Mucosa of descending colon (tissue), 3 donors: ENCODE measurements at regions not wholly inside any gene's neighbourhood (a gene's known extent, or its start where the extent isn't known, plus 50 kb on each side); places are given as distances from the start of the nearest gene placed in this dataset.
A peak's percentile ranks its signal among the peaks of the same experiment; 100 is the strongest.

Experiments used
- ATAC-seq: fragments of 200-7000 bp; cut with Tn5 transposase; one replicate; pipeline ENCODE4 v1.9.1; 2020; ENCODE audit warnings: mild to moderate bottlenecking, moderate library complexity
- DNase-seq, 3 donors: peaks; one replicate each; pipeline ENCODE4 v3.0.0-alpha.2; 2020
- H3K36me3 ChIP-seq: fragments of 200-600 bp; one replicate; pipeline ENCODE4 v1.8.0; 2021; ENCODE audit warnings: low read depth, mild to moderate bottlenecking
- H3K4me1 ChIP-seq: fragments of 200-600 bp; one replicate; pipeline ENCODE4 v1.8.0; 2021; ENCODE audit warnings: low read depth, mild to moderate bottlenecking
- H3K4me3 ChIP-seq: fragments of 200-600 bp; one replicate; pipeline ENCODE4 v1.8.0; 2021; ENCODE audit warnings: mild to moderate bottlenecking
- H3K9me3 ChIP-seq: fragments of 200-600 bp; one replicate; pipeline ENCODE4 v1.8.0; 2021; ENCODE audit warnings: mild to moderate bottlenecking
- intact Hi-C, 2 donors: fragments of 100-400 bp; cut with DNase I in 1 of 2; cut with micrococcal nuclease in 1 of 2; formaldehyde crosslinking; loops; one replicate each; pipeline versions ENCODE4 v1.11.0 to v1.11.1; 2022; cut with DNase I, micrococcal nuclease
- TF ChIP-seq, protein P1 (sequence below): fragments of 200-600 bp; IDR thresholded peaks from one replicate; pipeline ENCODE4 v1.8.0; 2022; ENCODE audit warnings: antibody characterized with exemption, mild to moderate bottlenecking
- donor health status: DM: no; HTN: no; CAD: no; lungs with moderate emphysema.
- donor health status: DM: no; HTN: no; CAD: no.
- donor health status: DM: no; HTN: yes; CAD: no.

DNA sequence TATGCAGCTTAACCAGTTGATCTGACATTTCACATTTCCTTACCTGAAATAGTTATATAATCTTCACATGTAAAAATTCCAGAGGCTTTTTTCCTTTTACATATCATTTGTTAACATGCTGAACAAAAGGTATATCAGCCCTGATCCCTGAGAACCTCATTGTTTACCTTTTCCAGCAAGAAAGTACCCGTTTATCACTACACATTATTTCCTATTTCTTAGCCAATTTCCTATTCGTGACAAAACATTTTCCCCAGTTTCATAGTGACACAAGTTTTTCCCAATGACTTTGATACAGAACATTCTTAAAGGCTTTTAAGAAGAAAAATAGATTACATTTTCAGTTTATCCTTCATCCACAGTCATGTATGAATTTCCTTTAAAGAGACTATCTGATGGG, 86.6 kb upstream of the DKK2 start:
- TF ChIP-seq, protein P1, sequence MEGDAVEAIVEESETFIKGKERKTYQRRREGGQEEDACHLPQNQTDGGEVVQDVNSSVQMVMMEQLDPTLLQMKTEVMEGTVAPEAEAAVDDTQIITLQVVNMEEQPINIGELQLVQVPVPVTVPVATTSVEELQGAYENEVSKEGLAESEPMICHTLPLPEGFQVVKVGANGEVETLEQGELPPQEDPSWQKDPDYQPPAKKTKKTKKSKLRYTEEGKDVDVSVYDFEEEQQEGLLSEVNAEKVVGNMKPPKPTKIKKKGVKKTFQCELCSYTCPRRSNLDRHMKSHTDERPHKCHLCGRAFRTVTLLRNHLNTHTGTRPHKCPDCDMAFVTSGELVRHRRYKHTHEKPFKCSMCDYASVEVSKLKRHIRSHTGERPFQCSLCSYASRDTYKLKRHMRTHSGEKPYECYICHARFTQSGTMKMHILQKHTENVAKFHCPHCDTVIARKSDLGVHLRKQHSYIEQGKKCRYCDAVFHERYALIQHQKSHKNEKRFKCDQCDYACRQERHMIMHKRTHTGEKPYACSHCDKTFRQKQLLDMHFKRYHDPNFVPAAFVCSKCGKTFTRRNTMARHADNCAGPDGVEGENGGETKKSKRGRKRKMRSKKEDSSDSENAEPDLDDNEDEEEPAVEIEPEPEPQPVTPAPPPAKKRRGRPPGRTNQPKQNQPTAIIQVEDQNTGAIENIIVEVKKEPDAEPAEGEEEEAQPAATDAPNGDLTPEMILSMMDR = no peak
- Histone ChIP-seq H3K4me1 (no peaks in the 10 kb centered on the region), H3K4me3 (no peak overlapping the region), H3K9me3 (no peaks in the 10 kb centered on the region), H3K36me3 (no peaks in the 10 kb centered on the region)
- DNase-seq (no peak), ATAC-seq (no peak)
- intact Hi-C loops = no loop called here

DNA sequence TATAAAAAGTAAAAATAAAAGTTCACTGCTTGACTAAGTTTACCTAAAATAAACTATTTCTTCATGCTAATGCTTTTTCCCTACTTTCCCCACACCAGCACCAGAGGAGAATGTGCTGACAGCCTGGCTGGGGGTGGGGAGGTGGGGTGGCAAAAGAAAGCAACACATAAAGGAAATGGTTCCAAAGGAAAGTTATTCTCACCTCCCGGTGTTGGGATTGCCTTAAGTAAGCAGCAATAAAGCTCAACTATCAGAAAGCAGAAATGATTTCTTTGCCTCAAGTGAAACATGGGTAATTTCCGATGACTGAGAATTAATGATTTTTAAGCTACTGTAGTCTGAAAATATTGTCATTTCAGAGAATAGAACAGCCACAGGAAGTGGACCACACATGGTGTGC, 84.5 kb upstream of the DKK2 start:
- TF ChIP-seq, protein P1 = no peak
- intact Hi-C loops = no loop called here
- ATAC-seq (peak; percentile 39), DNase-seq (peak in 1 of 3 donors; percentile 6)
- Histone ChIP-seq H3K36me3 (no peaks in the 10 kb centered on the region), H3K4me1 (no peaks in the 10 kb centered on the region), H3K9me3 (no peaks in the 10 kb centered on the region), H3K4me3 (no peak overlapping the region)

DNA sequence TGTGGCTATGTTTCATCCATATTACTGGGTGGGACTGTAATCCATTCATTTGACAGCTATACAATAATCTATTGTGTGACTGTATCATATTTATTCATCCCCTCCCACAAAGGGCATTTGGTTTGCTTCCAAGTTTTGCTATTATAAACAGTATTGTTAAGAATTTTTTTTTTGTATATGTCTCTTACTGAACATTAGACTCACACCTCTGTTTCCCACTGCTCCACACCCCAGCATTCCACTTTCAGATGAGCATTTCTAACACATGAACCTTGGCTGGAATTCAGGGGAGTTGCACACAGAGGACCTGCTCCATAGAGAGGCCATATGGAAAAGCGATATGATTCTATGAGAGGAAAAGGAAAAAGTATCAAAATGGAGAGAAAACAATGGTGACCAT, 81.6 kb upstream of the DKK2 start:
- Histone ChIP-seq H3K4me3 (no peak overlapping the region), H3K36me3 (no peaks in the 10 kb centered on the region), H3K9me3 (no peaks in the 10 kb centered on the region), H3K4me1 (no peaks in the 10 kb centered on the region)
- intact Hi-C loops = no loop called here
- DNase-seq (peak in 1 of 3 donors; percentile 24), ATAC-seq (no peak)
- TF ChIP-seq, protein P1 = no peak

GRCh38 chr4:107115185-107115847, 79.2 kb upstream of the DKK2 start:
- no peak for ATAC-seq
- TF ChIP-seq, protein P1 = no peak
- intact Hi-C loops = no loop called here

GRCh38 chr4:107114059-107114458, 77.9 kb upstream of the DKK2 start:
- intact Hi-C loops = no loop called here
- TF ChIP-seq, protein P1 = no peak
- ATAC-seq (no peak), DNase-seq (no peak)
- no peaks in the 10 kb centered on the region for H3K4me1 ChIP-seq
- no peaks in the 10 kb centered on the region for H3K36me3 ChIP-seq
- no peaks in the 10 kb centered on the region for H3K9me3 ChIP-seq
- H3K4me3 ChIP-seq = no peak overlapping the region

More at GRCh38 chr4:107115185-107115847, 79.2 kb upstream of the DKK2 start:
- Histone ChIP-seq H3K36me3 (no peaks in the 10 kb centered on the region), H3K4me3 (no peak overlapping the region), H3K4me1 (no peaks in the 10 kb centered on the region), H3K9me3 (no peaks in the 10 kb centered on the region)
- no peak for DNase-seq

DNA sequence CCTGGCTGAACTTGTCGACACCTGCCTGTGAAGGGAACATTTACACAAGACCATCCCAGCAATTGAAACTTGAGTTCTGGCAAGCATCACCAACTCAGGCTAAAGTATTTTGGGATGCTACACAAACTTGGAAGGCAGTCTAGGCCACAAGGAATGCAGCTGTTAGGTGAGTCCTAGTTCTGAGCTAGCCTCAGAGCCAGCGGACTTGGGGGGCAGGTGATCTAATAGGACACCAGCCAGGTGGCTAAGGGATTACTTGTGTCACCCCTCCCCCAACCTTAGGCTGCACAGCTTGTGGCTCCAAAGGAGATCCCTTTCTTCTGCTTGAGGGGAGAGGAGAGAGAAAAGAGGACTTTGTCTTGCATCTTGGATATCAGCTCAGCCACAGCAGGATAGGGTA, 62.3 kb upstream of the DKK2 start:
- no peaks in the 10 kb centered on the region for H3K4me1 ChIP-seq
- intact Hi-C loops = no loop called here
- ATAC-seq (no peak), DNase-seq (no peak)
- no peaks in the 10 kb centered on the region for H3K9me3 ChIP-seq
- no peak overlapping the region for H3K4me3 ChIP-seq
- no peaks in the 10 kb centered on the region for H3K36me3 ChIP-seq
- TF ChIP-seq, protein P1 = no peak
